Cardiac muscle cell (in vitro differentiated cells and primary cell): ENCODE measurements at regions not wholly inside any gene's neighbourhood (a gene's known extent, or its start where the extent isn't known, plus 50 kb on each side); places are given as distances from the start of the nearest gene placed in this dataset.

Source experiments
- DNase-seq, 2 donors: peaks; one replicate each; pipeline versions ENCODE4 v3.0.0 to v3.0.0-alpha.2; 2010 to 2017; ENCODE audit warnings: low read depth in 1 of 2, low spot score in 1 of 2
- H3K27ac ChIP-seq: fragments of 200-600 bp; sonication (generic); 2 replicates; pipeline ENCODE4 v1.5.1; 2016
- H3K27me3 ChIP-seq: fragments of 200-600 bp; sonication (generic); 2 replicates; pipeline ENCODE4 v1.6.0; 2016; ENCODE audit warnings: control low read depth
- H3K36me3 ChIP-seq: fragments of 200-600 bp; sonication (generic); 2 replicates; pipeline ENCODE4 v1.5.1; 2016; ENCODE audit warnings: control low read depth
- H3K4me1 ChIP-seq: fragments of 200-600 bp; sonication (generic); 2 replicates; pipeline ENCODE4 v1.8.1; 2017; ENCODE audit warnings: low read depth, mild to moderate bottlenecking, mixed run types
- H3K4me3 ChIP-seq: fragments of 200-600 bp; sonication (generic); 2 replicates; pipeline ENCODE4 v1.5.1; 2016; ENCODE audit warnings: mild to moderate bottlenecking
- H3K9me3 ChIP-seq: fragments of 200-600 bp; sonication (generic); 2 replicates; pipeline ENCODE4 v1.5.1; 2017; ENCODE audit warnings: low read depth, mild to moderate bottlenecking, control low read depth
- CTCF ChIP-seq: IDR thresholded peaks from 2 replicates; pipeline ENCODE4 v1.5.1; 2012; ENCODE audit warnings: low read depth, mild to moderate bottlenecking, low read length

DNA sequence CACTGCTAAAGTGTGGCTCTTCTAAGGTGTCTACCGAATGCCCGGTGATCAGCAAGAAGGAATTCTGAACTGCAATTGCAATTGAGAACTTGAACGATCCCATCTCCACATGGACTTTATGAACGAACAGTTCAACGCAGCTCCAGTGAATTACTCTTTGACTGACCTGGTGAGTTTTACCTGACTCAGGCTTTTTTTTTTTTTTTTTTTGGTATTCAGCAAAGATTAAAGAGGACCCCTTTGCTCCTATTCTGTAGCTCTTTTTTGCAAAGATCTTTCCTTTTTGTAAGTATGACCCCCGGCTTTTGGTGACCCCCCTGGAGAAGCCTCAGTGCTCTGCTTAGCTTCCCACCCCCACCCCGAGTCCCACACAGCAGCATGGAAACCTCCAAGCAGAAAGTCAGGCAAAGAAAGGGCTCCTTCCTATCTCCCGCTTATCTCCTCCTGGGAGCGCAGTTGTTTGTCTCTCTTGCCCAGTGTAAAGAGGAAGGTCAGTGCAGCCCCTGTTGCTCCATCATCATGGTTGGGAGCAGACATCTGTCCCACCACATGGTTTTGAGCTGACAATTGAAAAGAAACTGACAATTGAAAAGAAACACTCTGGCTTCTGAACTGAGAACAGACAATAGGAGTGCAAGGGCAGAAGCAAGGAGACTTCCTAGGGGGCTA, 72.1 kb upstream of the DIO3 start:
- Histone ChIP-seq H3K27me3 (no peaks in the 10 kb centered on the region), H3K4me3 (no peak overlapping the region), H3K9me3 (no peaks in the 10 kb centered on the region), H3K27ac (no peak overlapping the region), H3K4me1 (no peaks in the 10 kb centered on the region), H3K36me3 (no peaks in the 10 kb centered on the region)
- DNase-seq = no peak
- TF ChIP-seq CTCF = no peak

GRCh38 chr14:101490771-101491170, 70.5 kb upstream of the DIO3 start:
- no peaks in the 10 kb centered on the region for H3K9me3 ChIP-seq
- no peaks in the 10 kb centered on the region for H3K27me3 ChIP-seq
- H3K27ac ChIP-seq = no peak overlapping the region
- no peak overlapping the region for H3K4me3 ChIP-seq
- no peak for TF ChIP-seq CTCF
- DNase-seq = no peak
- H3K4me1 ChIP-seq = no peaks in the 10 kb centered on the region
- no peaks in the 10 kb centered on the region for H3K36me3 ChIP-seq

DNA sequence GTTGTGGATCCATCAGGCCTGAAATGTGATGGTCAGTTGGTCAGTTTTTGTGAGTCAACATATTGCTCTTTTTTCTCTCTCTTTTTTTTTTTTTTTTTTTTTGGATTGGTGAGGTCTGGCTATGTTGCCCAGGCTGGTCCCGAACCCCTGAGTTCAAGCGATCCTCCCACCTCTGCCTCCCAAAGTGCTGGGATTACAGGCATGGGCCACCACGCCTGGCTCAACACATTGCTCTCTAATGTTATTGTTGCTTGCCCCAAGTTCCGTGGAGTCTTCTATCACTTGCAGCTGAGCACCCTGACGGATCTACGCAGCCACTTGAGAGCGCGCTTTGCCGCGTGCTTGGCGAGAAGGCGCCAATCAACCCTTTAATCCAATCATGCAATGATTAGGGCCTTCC, 69.5 kb upstream of the DIO3 start:
- H3K9me3 ChIP-seq = no peaks in the 10 kb centered on the region
- no peak for TF ChIP-seq CTCF
- H3K4me1 ChIP-seq = no peaks in the 10 kb centered on the region
- DNase-seq = no peak
- no peak overlapping the region for H3K27ac ChIP-seq
- no peaks in the 10 kb centered on the region for H3K36me3 ChIP-seq
- H3K4me3 ChIP-seq = no peak overlapping the region
- H3K27me3 ChIP-seq = no peaks in the 10 kb centered on the region

DNA sequence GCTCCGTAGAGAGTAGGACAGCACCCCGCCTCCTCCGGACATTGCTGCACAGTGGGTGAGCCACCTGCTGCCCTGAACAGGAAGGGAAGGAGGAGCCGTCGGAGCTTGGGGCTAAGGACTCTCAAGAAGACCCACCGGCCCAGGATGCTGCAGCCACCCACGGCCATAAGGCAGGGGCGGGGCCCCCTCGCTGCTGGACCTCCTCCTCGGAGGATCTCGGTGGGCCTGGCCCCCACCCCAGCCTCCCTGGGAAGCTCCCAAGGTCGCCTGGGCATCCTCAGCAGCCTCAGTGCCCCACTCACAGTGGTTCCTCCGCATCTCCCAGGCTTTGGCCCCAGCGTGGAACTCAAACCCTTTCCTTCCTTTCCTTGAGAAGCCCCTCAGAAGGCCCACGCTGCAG, 68.6 kb upstream of the DIO3 start:
- Histone ChIP-seq H3K4me3 (no peak overlapping the region), H3K9me3 (no peaks in the 10 kb centered on the region), H3K4me1 (no peaks in the 10 kb centered on the region), H3K27me3 (no peaks in the 10 kb centered on the region), H3K36me3 (no peaks in the 10 kb centered on the region), H3K27ac (no peak overlapping the region)
- no peak for TF ChIP-seq CTCF
- DNase-seq = no peak

- Histone ChIP-seq H3K4me3 (no peak overlapping the region), H3K4me1 (no peaks in the 10 kb centered on the region), H3K9me3 (no peaks in the 10 kb centered on the region), H3K36me3 (no peaks in the 10 kb centered on the region), H3K27ac (no peak overlapping the region), H3K27me3 (no peaks in the 10 kb centered on the region)
- no peak for TF ChIP-seq CTCF
- DNase-seq = no peak
Observed at GRCh38 chr14:101494826-101495225, 66.5 kb upstream of the DIO3 start.

GRCh38 chr14:101495284-101495683, 66.0 kb upstream of the DIO3 start:
- H3K27me3 ChIP-seq = no peaks in the 10 kb centered on the region
- H3K4me3 ChIP-seq = no peak overlapping the region
- no peaks in the 10 kb centered on the region for H3K9me3 ChIP-seq
- no peaks in the 10 kb centered on the region for H3K36me3 ChIP-seq
- no peaks in the 10 kb centered on the region for H3K4me1 ChIP-seq
- TF ChIP-seq CTCF = no peak
- H3K27ac ChIP-seq = no peak overlapping the region
- DNase-seq = no peak
